Upper lobe of left lung (tissue), 4 donors: ENCODE measurements at regions not wholly inside any gene's neighbourhood (a gene's known extent, or its start where the extent isn't known, plus 50 kb on each side); places are given as distances from the start of the nearest gene placed in this dataset.

Experiments used
- EP300 ChIP-seq, 4 donors: sonication (generic); formaldehyde crosslinking; IDR thresholded peaks; one replicate each; pipeline ENCODE4 v1.5.1; 2017; ENCODE audit warnings: antibody characterized with exemption in 4 of 4, control low read depth in 2 of 4
- POLR2AphosphoS5 ChIP-seq, 2 donors: sonication (generic); formaldehyde crosslinking; IDR thresholded peaks; one replicate each; pipeline ENCODE4 v1.5.1; 2017; ENCODE audit warnings: antibody characterized with exemption in 2 of 2
- TF ChIP-seq, protein P1 (sequence below), 6 experiments: fragments of 450-650 bp in 4 of 6; fragments of 200-600 bp in 2 of 6; sonication (generic) in 2 of 6; IDR thresholded peaks; one replicate each; pipeline ENCODE4 v1.5.1; 2016 to 2019; ENCODE audit warnings: antibody characterized with exemption in 6 of 6

DNA sequence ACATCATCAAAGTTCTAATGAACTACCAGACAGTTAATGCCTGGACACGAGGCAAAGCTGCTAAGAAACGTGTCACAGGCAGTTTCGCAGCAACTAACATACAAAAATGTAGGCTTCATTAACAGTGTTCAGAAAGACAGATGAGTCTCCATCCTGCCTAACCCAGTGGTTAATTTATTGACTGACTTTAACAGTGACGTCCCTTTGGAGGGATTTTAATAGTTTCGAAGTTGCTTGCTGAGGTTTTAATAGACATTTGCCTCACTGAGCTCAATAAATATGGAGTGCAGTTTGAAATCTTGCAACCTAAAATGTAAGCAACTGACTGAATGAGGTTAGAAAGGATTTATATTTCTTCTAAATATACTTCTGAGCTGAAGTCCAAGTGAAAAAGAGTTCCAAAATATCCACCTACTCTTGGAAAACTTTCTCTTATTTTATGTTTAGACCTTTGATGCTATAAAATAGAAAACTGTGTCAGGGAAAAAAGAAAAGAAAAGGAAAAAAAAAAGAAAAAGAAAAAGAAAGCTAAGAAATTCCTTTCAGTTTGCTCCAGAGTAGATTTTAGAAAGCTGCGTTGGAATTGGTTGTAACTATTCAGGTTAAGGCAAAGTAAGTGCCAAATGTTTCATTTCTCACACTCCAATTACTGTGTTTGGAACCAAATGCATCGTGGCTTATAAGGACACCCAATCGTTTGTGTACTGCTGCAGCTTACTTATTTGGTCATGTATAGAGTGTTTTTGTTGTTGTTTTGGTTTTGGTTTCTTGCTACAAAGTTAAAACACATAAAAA is 2016.6 kb downstream of the MAT2B start:
- TF ChIP-seq, protein P1, sequence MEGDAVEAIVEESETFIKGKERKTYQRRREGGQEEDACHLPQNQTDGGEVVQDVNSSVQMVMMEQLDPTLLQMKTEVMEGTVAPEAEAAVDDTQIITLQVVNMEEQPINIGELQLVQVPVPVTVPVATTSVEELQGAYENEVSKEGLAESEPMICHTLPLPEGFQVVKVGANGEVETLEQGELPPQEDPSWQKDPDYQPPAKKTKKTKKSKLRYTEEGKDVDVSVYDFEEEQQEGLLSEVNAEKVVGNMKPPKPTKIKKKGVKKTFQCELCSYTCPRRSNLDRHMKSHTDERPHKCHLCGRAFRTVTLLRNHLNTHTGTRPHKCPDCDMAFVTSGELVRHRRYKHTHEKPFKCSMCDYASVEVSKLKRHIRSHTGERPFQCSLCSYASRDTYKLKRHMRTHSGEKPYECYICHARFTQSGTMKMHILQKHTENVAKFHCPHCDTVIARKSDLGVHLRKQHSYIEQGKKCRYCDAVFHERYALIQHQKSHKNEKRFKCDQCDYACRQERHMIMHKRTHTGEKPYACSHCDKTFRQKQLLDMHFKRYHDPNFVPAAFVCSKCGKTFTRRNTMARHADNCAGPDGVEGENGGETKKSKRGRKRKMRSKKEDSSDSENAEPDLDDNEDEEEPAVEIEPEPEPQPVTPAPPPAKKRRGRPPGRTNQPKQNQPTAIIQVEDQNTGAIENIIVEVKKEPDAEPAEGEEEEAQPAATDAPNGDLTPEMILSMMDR (IDR thresholded peaks at IDR 0.05), result no peak
- TF ChIP-seq POLR2AphosphoS5 (IDR thresholded peaks at IDR 0.05) (no peak), EP300 (IDR thresholded peaks at IDR 0.05) (no peak)
